ENCODE measurements at regions not wholly inside any gene's neighbourhood (a gene's known extent, or its start where the extent isn't known, plus 50 kb on each side); places are given as distances from the start of the nearest gene placed in this dataset.

DNA sequence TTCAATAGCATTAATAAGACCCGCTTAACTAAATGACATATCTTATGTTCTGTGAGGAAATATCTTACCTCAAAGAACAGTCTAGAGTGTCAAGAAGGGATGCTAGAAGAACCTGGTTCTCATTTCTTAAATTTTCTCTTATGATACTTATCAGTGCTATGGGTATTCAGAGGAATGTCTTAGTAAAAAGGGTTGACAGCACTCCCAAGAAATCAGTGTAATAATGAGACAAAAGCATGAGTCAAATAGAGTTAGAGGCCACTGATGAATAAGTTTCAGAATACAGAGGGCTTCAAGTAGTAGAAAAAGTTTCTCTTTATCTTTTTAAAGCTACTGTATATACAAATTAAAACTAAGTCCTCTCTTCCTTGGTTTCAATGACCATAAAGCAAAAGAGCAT lies 242.8 kb downstream of the GJA1 start:
- Histone ChIP-seq H3K4me1 (ENCODE audit: control insufficient read depth, insufficient read depth, low read length) (no peaks in the 10 kb centered on the region), H3K36me3 (ENCODE audit: control insufficient read depth in 2 of 2, insufficient read depth in 1 of 2, low read length in 2 of 2) (no peaks in the 10 kb centered on the region), H3K9me3 (ENCODE audit: control insufficient read depth, insufficient read depth, low read depth, low read length) (no peaks in the 10 kb centered on the region), H3K27ac (ENCODE audit: extremely low read depth, low read depth, low read length) (no peak overlapping the region), H3K4me3 (ENCODE audit: low read depth, low read length) (no peak overlapping the region)
- ChIA-PET POLR2A (no interaction called here), CTCF (interaction anchor here (0.6 kb wide), 1 partner anchor 112 kb away, joined by 3 read pairs; no protein-coding TSS in a partner anchor)
- no peak for TF ChIP-seq ZNF211 (tag by site-specific recombination; IDR thresholded peaks at IDR 0.05; ENCODE audit: low read depth)
- TF ChIP-seq ZSCAN5A (tag by site-specific recombination; IDR thresholded peaks at IDR 0.05), result no peak
- TF ChIP-seq, protein P1, sequence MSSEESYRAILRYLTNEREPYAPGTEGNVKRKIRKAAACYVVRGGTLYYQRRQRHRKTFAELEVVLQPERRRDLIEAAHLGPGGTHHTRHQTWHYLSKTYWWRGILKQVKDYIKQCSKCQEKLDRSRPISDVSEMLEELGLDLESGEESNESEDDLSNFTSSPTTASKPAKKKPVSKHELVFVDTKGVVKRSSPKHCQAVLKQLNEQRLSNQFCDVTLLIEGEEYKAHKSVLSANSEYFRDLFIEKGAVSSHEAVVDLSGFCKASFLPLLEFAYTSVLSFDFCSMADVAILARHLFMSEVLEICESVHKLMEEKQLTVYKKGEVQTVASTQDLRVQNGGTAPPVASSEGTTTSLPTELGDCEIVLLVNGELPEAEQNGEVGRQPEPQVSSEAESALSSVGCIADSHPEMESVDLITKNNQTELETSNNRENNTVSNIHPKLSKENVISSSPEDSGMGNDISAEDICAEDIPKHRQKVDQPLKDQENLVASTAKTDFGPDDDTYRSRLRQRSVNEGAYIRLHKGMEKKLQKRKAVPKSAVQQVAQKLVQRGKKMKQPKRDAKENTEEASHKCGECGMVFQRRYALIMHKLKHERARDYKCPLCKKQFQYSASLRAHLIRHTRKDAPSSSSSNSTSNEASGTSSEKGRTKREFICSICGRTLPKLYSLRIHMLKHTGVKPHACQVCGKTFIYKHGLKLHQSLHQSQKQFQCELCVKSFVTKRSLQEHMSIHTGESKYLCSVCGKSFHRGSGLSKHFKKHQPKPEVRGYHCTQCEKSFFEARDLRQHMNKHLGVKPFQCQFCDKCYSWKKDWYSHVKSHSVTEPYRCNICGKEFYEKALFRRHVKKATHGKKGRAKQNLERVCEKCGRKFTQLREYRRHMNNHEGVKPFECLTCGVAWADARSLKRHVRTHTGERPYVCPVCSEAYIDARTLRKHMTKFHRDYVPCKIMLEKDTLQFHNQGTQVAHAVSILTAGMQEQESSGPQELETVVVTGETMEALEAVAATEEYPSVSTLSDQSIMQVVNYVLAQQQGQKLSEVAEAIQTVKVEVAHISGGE (tag by site-specific recombination; conservative IDR thresholded peaks at IDR 0.05; ENCODE audit: low read depth), result no peak
- TF ChIP-seq HOXD13 (CRISPR knock-in tag; IDR thresholded peaks at IDR 0.05; ENCODE audit: borderline replicate concordance), result no peak
- no peak for TF ChIP-seq ZNF174 (tag by site-specific recombination; IDR thresholded peaks at IDR 0.05)
- no peak for TF ChIP-seq ZNF768 (tag by site-specific recombination; IDR thresholded peaks at IDR 0.05)
- no peak for TF ChIP-seq ZNF19 (tag by site-specific recombination; IDR thresholded peaks at IDR 0.05; ENCODE audit: low read depth)
- TF ChIP-seq ZNF138 (tag by site-specific recombination; IDR thresholded peaks at IDR 0.05; ENCODE audit: borderline replicate concordance), result no peak
- TF ChIP-seq ZNF416 (tag by site-specific recombination; IDR thresholded peaks at IDR 0.05), result no peak
- no peak for TF ChIP-seq ZNF335 (tag by site-specific recombination; conservative IDR thresholded peaks at IDR 0.05)
- no peak for TF ChIP-seq MEIS1 (CRISPR knock-in tag; IDR thresholded peaks at IDR 0.05; ENCODE audit: borderline replicate concordance)
- no peak for TF ChIP-seq MZF1 (tag by site-specific recombination; IDR thresholded peaks at IDR 0.05; ENCODE audit: borderline replicate concordance)
- no peak for TF ChIP-seq ZNF747 (tag by site-specific recombination; IDR thresholded peaks at IDR 0.05)

GRCh38 chr6:121680058-121680457 lies 244.6 kb downstream of the GJA1 start:
- ChIA-PET POLR2A (no interaction called here), CTCF (interaction anchor here (0.6 to 1.1 kb wide), 5 partner anchors 41 to 622 kb away, joined by 3 read pairs; no protein-coding TSS in a partner anchor)
- Histone ChIP-seq H3K36me3 (ENCODE audit: control insufficient read depth in 2 of 2, insufficient read depth in 1 of 2, low read length in 2 of 2) (no peaks in the 10 kb centered on the region), H3K9me3 (ENCODE audit: control insufficient read depth, insufficient read depth, low read depth, low read length) (no peaks in the 10 kb centered on the region), H3K4me3 (ENCODE audit: low read depth, low read length) (no peak overlapping the region), H3K4me1 (ENCODE audit: control insufficient read depth, insufficient read depth, low read length) (no peaks in the 10 kb centered on the region), H3K27ac (ENCODE audit: extremely low read depth, low read depth, low read length) (no peak overlapping the region)
- TF ChIP-seq, protein P2, sequence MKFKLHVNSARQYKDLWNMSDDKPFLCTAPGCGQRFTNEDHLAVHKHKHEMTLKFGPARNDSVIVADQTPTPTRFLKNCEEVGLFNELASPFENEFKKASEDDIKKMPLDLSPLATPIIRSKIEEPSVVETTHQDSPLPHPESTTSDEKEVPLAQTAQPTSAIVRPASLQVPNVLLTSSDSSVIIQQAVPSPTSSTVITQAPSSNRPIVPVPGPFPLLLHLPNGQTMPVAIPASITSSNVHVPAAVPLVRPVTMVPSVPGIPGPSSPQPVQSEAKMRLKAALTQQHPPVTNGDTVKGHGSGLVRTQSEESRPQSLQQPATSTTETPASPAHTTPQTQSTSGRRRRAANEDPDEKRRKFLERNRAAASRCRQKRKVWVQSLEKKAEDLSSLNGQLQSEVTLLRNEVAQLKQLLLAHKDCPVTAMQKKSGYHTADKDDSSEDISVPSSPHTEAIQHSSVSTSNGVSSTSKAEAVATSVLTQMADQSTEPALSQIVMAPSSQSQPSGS (tag by site-specific recombination; IDR thresholded peaks at IDR 0.05; ENCODE audit: low read depth), result no peak
- TF ChIP-seq ZNF530 (tag by site-specific recombination; IDR thresholded peaks at IDR 0.05; ENCODE audit: low read depth) (no peak), GLI2 (tag by site-specific recombination; IDR thresholded peaks at IDR 0.05; ENCODE audit: borderline replicate concordance, low read depth) (no peak)

DNA sequence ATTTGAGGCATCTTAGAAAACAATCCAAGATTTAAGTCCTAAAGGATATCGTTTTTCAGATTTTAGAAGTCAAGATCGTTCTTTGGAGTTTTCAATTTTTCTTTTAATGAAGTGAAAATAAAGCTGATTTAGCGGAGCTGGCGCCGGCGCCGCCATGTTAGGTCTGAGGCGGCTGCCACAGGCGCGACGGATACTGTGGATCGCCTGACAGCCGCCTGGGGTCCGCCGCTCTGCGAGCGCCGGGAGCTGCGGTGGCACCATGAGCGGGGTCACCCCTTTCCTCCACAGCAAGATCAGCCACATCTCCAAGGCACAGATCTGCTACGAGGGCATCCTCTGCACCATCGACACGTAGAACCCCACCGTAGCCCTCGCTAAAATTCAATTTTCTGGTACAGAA lies 247.2 kb downstream of the GJA1 start:
- Histone ChIP-seq H3K36me3 (ENCODE audit: control insufficient read depth in 2 of 2, insufficient read depth in 1 of 2, low read length in 2 of 2) (no peaks in the 10 kb centered on the region), H3K4me3 (ENCODE audit: low read depth, low read length) (no peak overlapping the region), H3K9me3 (ENCODE audit: control insufficient read depth, insufficient read depth, low read depth, low read length) (no peaks in the 10 kb centered on the region), H3K4me1 (ENCODE audit: control insufficient read depth, insufficient read depth, low read length) (no peaks in the 10 kb centered on the region), H3K27ac (ENCODE audit: extremely low read depth, low read depth, low read length) (no peak overlapping the region)
- ChIA-PET POLR2A (no interaction called here), CTCF (interaction anchor here (0.7 to 1.4 kb wide), 3 partner anchors 16 to 166 kb away, joined by 3 to 5 read pairs (median 5); no protein-coding TSS in a partner anchor)
- TF ChIP-seq GLI2 (tag by site-specific recombination; IDR thresholded peaks at IDR 0.05; ENCODE audit: borderline replicate concordance, low read depth), result no peak
- no peak for TF ChIP-seq ZNF341 (tag by site-specific recombination; IDR thresholded peaks at IDR 0.05; ENCODE audit: low read depth)
- TF ChIP-seq ZNF350 (tag by site-specific recombination; IDR thresholded peaks at IDR 0.05), result no peak
- no peak for TF ChIP-seq ZNF76 (tag by site-specific recombination; IDR thresholded peaks at IDR 0.05; ENCODE audit: borderline replicate concordance, low read depth)
- no peak for TF ChIP-seq ZNF791 (tag by site-specific recombination; IDR thresholded peaks at IDR 0.05)
- no peak for TF ChIP-seq ZNF157 (tag by site-specific recombination; IDR thresholded peaks at IDR 0.05)
- no peak for TF ChIP-seq FEZF1 (tag by site-specific recombination; IDR thresholded peaks at IDR 0.05)
- no peak for TF ChIP-seq ZNF677 (tag by site-specific recombination; IDR thresholded peaks at IDR 0.05)
- TF ChIP-seq ZSCAN16 (tag by site-specific recombination; IDR thresholded peaks at IDR 0.05), result no peak
- TF ChIP-seq PRDM1 (tag by site-specific recombination; IDR thresholded peaks at IDR 0.05), result no peak
- TF ChIP-seq, protein P2 (tag by site-specific recombination; IDR thresholded peaks at IDR 0.05; ENCODE audit: low read depth), result no peak
- no peak for TF ChIP-seq ZNF707 (tag by site-specific recombination; IDR thresholded peaks at IDR 0.05)
